Activated CD4-positive, alpha-beta T cell treated with anti-CD3 and anti-CD28 coated beads for 24 hours (primary cell): ENCODE measurements at regions not wholly inside any gene's neighbourhood (a gene's known extent, or its start where the extent isn't known, plus 50 kb on each side); places are given as distances from the start of the nearest gene placed in this dataset.
A peak's percentile ranks its signal among the peaks of the same experiment; 100 is the strongest.
"Not testable (repeated sequence)": the region's sequence is repeated elsewhere in the genome, so short reads cannot be mapped to it uniquely, and the experiment has no call there.

Experiments used
- DNase-seq, 2 donors: peaks; one replicate each; pipeline ENCODE4 v3.0.0-alpha.2; 2020; ENCODE audit warnings: low read depth in 2 of 2

- no peak for DNase-seq
Measured at GRCh38 chr9:117649126-117649525, 55.1 kb upstream of the TLR4 start.

- no peak for DNase-seq
Measured at GRCh38 chr9:117644932-117645636, 59.1 kb upstream of the TLR4 start.

GRCh38 chr9:117644133-117644931, 59.9 kb upstream of the TLR4 start:
- DNase-seq, result peak; percentile 6 to 37

- no peak for DNase-seq
Measured at GRCh38 chr9:117643288-117643654, 60.9 kb upstream of the TLR4 start.

GRCh38 chr9:117642571-117643287, 61.5 kb upstream of the TLR4 start:
- not testable (repeated sequence) for DNase-seq

GRCh38 chr9:117636681-117637080, 67.5 kb upstream of the TLR4 start:
- DNase-seq, result no peak

GRCh38 chr9:117625154-117625553, 79.0 kb upstream of the TLR4 start:
- DNase-seq, result no peak

- no peak for DNase-seq
Measured at GRCh38 chr9:117624106-117624505, 80.1 kb upstream of the TLR4 start.

GRCh38 chr9:117622347-117622746, 81.9 kb upstream of the TLR4 start:
- DNase-seq, result no peak

GRCh38 chr9:117616431-117616831, 87.8 kb upstream of the TLR4 start:
- no peak for DNase-seq

- no peak for DNase-seq
Measured at GRCh38 chr9:117612317-117612716, 91.9 kb upstream of the TLR4 start.

GRCh38 chr9:117597977-117598376, 106.2 kb upstream of the TLR4 start:
- DNase-seq, result no peak

GRCh38 chr9:117596678-117597077, 107.5 kb upstream of the TLR4 start:
- no peak for DNase-seq

- no peak for DNase-seq
Measured at GRCh38 chr9:117595650-117596049, 108.6 kb upstream of the TLR4 start.

GRCh38 chr9:117587263-117587662, 116.9 kb upstream of the TLR4 start:
- DNase-seq, result no peak

- DNase-seq, result no peak
Measured at GRCh38 chr9:117574099-117574498, 130.1 kb upstream of the TLR4 start.

- DNase-seq, result no peak
Measured at GRCh38 chr9:117564839-117565238, 139.4 kb upstream of the TLR4 start.

- DNase-seq, result no peak
Measured at GRCh38 chr9:117561761-117562160, 142.4 kb upstream of the TLR4 start.

- DNase-seq, result peak in 1 of 2 donors; percentile 28
Measured at GRCh38 chr9:117555964-117556629, 141.2 kb upstream of the ASTN2 start.

GRCh38 chr9:117552811-117553210, 138.0 kb upstream of the ASTN2 start:
- DNase-seq, result no peak

- DNase-seq, result no peak
Measured at GRCh38 chr9:117551171-117551570, 136.3 kb upstream of the ASTN2 start.

GRCh38 chr9:117549444-117549843, 134.6 kb upstream of the ASTN2 start:
- DNase-seq, result no peak
